ENCODE measurements at regions not wholly inside any gene's neighbourhood (a gene's known extent, or its start where the extent isn't known, plus 50 kb on each side); places are given as distances from the start of the nearest gene placed in this dataset.
A peak's percentile ranks its signal among the peaks of the same experiment; 100 is the strongest.

DNA sequence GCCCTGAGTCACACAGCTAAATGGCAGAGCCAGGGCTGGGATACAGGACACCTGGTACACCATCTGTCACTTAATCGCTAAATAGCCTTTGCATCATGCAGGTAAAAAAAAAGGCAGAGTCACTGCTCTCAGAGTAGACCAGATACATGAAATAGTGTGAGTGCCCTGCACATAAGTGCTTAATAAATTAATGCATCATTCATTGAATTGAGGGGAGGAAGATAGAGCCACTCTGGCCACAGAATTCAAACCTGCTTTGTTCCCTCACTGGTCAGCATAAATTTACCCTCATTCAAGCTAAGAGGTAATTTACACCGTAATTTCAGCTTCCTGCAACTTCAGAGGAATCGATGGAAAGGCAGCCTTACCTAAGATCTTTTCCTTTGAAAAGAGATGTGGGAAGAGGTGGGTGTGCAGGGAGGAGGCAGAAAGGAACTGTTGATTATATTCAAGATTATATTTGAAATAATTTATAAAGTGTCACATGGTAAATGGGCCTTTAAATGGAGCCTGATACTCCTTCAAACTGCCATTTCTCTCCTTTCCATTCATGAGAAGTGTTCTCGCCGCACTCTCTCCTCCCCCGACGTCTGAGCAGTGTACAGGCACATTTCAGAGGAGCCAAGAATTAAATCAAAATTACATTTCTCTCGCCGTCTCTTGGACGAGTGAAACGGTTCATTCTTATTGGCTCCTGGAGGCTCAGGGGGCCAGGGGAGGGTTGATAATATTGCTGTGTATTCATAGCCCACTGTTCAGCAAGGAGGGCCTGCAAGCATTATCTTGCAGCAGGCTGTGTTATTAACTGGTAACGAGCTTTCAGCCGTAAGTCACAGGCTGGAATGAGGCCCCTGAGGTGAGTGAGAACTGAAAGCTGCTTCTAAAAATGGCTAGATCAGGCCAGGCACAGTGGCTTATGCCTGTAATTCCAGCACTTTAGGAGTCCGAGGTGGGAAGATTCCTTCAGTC is 52.2 kb upstream of the HMGXB4 start:
- Histone ChIP-seq H3K4me1 (ENCODE audit: control insufficient read depth, insufficient read depth, low read length) (no peaks in the 10 kb centered on the region), H3K4me3 (ENCODE audit: low read length) (no peak overlapping the region), H3K27me3 (ENCODE audit: control insufficient read depth, insufficient read depth) (no peaks in the 10 kb centered on the region), H3K9me3 (ENCODE audit: control insufficient read depth, low read length) (no peaks in the 10 kb centered on the region), H3K27ac (ENCODE audit: low read length) (no peak overlapping the region)
- ATAC-seq = no peak
- no peak for DNase-seq
- WGBS = 39% methylated on average over 14 of the region's 14 CpGs
- intact Hi-C loops (cut with DNase I) = no loop called here

DNA sequence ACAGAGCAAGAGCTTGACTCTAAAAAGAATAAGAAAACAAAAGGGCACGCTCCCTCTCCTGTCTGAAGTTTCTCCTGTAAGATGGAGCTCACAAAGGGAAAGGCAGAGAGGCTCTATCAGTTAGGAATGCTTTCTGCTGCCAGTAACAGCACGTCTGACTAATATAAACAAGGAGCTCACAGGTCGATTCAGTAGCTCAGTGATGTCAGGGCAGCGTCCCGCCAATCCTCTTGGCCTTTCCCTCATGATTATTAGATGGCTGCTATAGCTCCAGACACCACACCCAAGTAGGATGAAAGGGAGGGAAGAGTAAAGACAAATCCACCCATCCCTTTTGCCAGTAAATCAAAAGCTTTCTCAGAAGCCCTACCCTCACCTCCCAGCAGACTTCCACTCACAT is 51.3 kb upstream of the HMGXB4 start:
- Histone ChIP-seq H3K27me3 (ENCODE audit: control insufficient read depth, insufficient read depth) (no peaks in the 10 kb centered on the region), H3K9me3 (ENCODE audit: control insufficient read depth, low read length) (no peaks in the 10 kb centered on the region), H3K4me3 (ENCODE audit: low read length) (no peak overlapping the region), H3K4me1 (ENCODE audit: control insufficient read depth, insufficient read depth, low read length) (no peaks in the 10 kb centered on the region), H3K27ac (ENCODE audit: low read length) (no peak overlapping the region)
- WGBS = 35% methylated on average over 5 of the region's 5 CpGs
- intact Hi-C loops (cut with DNase I) = no loop called here
- peak; percentile 43 to 47 for ATAC-seq
- no peak for DNase-seq

DNA sequence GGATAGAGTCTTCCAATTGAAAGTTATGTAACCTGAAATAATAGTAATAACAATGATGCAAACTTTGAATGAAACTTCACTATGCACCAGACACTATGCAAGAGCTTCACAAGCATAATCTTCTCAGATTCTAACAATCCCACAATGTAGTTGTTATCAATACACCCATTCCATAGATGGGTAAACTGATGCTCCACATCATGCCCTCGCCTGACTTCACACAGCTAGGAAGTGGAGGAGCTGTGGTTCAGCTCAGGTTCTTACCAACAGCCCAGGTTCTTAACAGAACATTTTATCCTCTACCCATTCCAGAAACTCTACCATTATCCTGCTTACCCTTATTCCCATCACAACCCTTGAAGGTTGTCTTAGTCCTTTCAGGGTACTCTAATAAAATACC is 50.4 kb upstream of the HMGXB4 start:
- no peak for DNase-seq
- intact Hi-C loops (cut with DNase I) = no loop called here
- Histone ChIP-seq H3K4me3 (ENCODE audit: low read length) (no peak overlapping the region), H3K4me1 (ENCODE audit: control insufficient read depth, insufficient read depth, low read length) (no peaks in the 10 kb centered on the region), H3K27ac (ENCODE audit: low read length) (no peak overlapping the region), H3K9me3 (ENCODE audit: control insufficient read depth, low read length) (no peaks in the 10 kb centered on the region), H3K27me3 (ENCODE audit: control insufficient read depth, insufficient read depth) (no peaks in the 10 kb centered on the region)
- WGBS = 74% methylated on average over 1 of the region's 1 CpG
- no peak for ATAC-seq
